CD8-positive, alpha-beta memory T cell (primary cell): ENCODE measurements at regions not wholly inside any gene's neighbourhood (a gene's known extent, or its start where the extent isn't known, plus 50 kb on each side); places are given as distances from the start of the nearest gene placed in this dataset.

Experiments used
- CTCF ChIA-PET: fragments of 350-600 bp; sonication (Branson Sonifier 250); formaldehyde crosslinking; loops from one replicate; lab custom pipeline; 2021; ENCODE audit warnings: antibody characterized with exemption; lab: Charles Lee
- POLR2A ChIA-PET: fragments of 350-600 bp; sonication (Branson Sonifier 250); formaldehyde crosslinking; loops from one replicate; lab custom pipeline; 2021; ENCODE audit warnings: antibody characterized with exemption; lab: Charles Lee
- DNase-seq, 5 donors: peaks; one replicate each; pipeline versions ENCODE4 v3.0.0 to v3.0.0-alpha.2; 2020 to 2022; ENCODE audit warnings: mixed read lengths in 1 of 5
- H3K27ac ChIP-seq: one replicate; pipeline ENCODE4 v1.7.0; 2013; ENCODE audit warnings: low read depth, mild to moderate bottlenecking, low read length, moderate library complexity
- H3K27me3 ChIP-seq: 2 replicates; pipeline ENCODE4 v1.7.0; 2013; ENCODE audit warnings: low read length, mild to moderate bottlenecking; ENCODE audit not compliant: insufficient read depth, poor library complexity, severe bottlenecking
- H3K36me3 ChIP-seq: 2 replicates; pipeline ENCODE4 v1.7.0; 2013; ENCODE audit warnings: mild to moderate bottlenecking, low read length, moderate library complexity; ENCODE audit not compliant: insufficient read depth
- H3K4me1 ChIP-seq: 2 replicates; pipeline ENCODE4 v1.7.0; 2013; ENCODE audit warnings: mild to moderate bottlenecking, low read length, moderate library complexity; ENCODE audit not compliant: insufficient read depth
- H3K4me3 ChIP-seq: 2 replicates; pipeline ENCODE4 v1.7.0; 2013; ENCODE audit warnings: mild to moderate bottlenecking, low read length
- H3K9me3 ChIP-seq: 2 replicates; pipeline ENCODE4 v1.7.0; 2013; ENCODE audit warnings: mild to moderate bottlenecking, low read length
- H3K27ac Mint-ChIP-seq, 8 donors: one replicate each; pipeline ENCODE4 v1.8.0; 2020 to 2021; ENCODE audit warnings: mixed read lengths in 8 of 8, mild to moderate bottlenecking in 6 of 8, inconsistent platforms in 3 of 8, moderate library complexity in 3 of 8
- H3K27me3 Mint-ChIP-seq, 2 donors: one replicate each; pipeline ENCODE4 v1.8.0; 2020 to 2021; ENCODE audit warnings: mixed read lengths in 2 of 2, mild to moderate bottlenecking in 1 of 2, moderate library complexity in 1 of 2
- H3K36me3 Mint-ChIP-seq, 3 donors: one replicate each; pipeline ENCODE4 v1.8.0; 2020 to 2021; ENCODE audit warnings: mixed read lengths in 3 of 3, inconsistent platforms in 1 of 3, mild to moderate bottlenecking in 1 of 3
- H3K4me1 Mint-ChIP-seq, 3 donors: one replicate each; pipeline ENCODE4 v1.8.0; 2020 to 2021; ENCODE audit warnings: mixed read lengths in 3 of 3, inconsistent platforms in 1 of 3, mild to moderate bottlenecking in 1 of 3
- H3K4me3 Mint-ChIP-seq, 7 donors: one replicate each; pipeline ENCODE4 v1.8.0; 2020 to 2021; ENCODE audit warnings: mixed read lengths in 7 of 7, mild to moderate bottlenecking in 6 of 7, moderate library complexity in 4 of 7, inconsistent platforms in 2 of 7
- H3K9me3 Mint-ChIP-seq, 5 donors: one replicate each; pipeline ENCODE4 v1.8.0; 2020 to 2022; ENCODE audit warnings: mixed read lengths in 5 of 5, mild to moderate bottlenecking in 3 of 5, moderate library complexity in 2 of 5, inconsistent platforms in 1 of 5

- no peak overlapping the region for H3K4me3 ChIP-seq
- CTCF ChIA-PET, result no interaction called here
- Mint-ChIP-seq H3K27ac (no peak overlapping the region), H3K27me3 (peaks cover 0 to 6% of the 10 kb centered on the region in 2 donors), H3K36me3 (no peaks in the 10 kb centered on the region), H3K9me3 (peaks cover 0 to 2% (median 0%) of the 10 kb centered on the region in 5 donors), H3K4me1 (no peaks in the 10 kb centered on the region), H3K4me3 (no peak overlapping the region)
- no peaks in the 10 kb centered on the region for H3K4me1 ChIP-seq
- POLR2A ChIA-PET, result no interaction called here
- no peaks in the 10 kb centered on the region for H3K9me3 ChIP-seq
- H3K36me3 ChIP-seq, result no peaks in the 10 kb centered on the region
- no peak overlapping the region for H3K27ac ChIP-seq
- H3K27me3 ChIP-seq, result no peaks in the 10 kb centered on the region
- DNase-seq, result no peak
These were observed 283.0 kb upstream of the PLXNA2 start for GRCh38 chr1:208527156-208527555.

- no peaks in the 10 kb centered on the region for H3K36me3 Mint-ChIP-seq
- no peak overlapping the region for H3K4me3 ChIP-seq
- H3K4me1 ChIP-seq, result no peaks in the 10 kb centered on the region
- H3K9me3 Mint-ChIP-seq, result peaks cover 0 to 2% (median 0%) of the 10 kb centered on the region in 5 donors
- H3K27me3 Mint-ChIP-seq, result peaks cover 1 to 6% of the 10 kb centered on the region in 2 donors
- H3K36me3 ChIP-seq, result no peaks in the 10 kb centered on the region
- no peaks in the 10 kb centered on the region for H3K27me3 ChIP-seq
- CTCF ChIA-PET, result no interaction called here
- H3K27ac ChIP-seq, result no peak overlapping the region
- no peaks in the 10 kb centered on the region for H3K9me3 ChIP-seq
- H3K4me1 Mint-ChIP-seq, result no peaks in the 10 kb centered on the region
- no peak for DNase-seq
- POLR2A ChIA-PET, result no interaction called here
- H3K27ac Mint-ChIP-seq, result no peak overlapping the region
- no peak overlapping the region for H3K4me3 Mint-ChIP-seq
These were observed 284.5 kb upstream of the PLXNA2 start for GRCh38 chr1:208528578-208529240.

GRCh38 chr1:208531003-208531750 lies 287.0 kb upstream of the PLXNA2 start:
- Mint-ChIP-seq H3K9me3 (peaks cover 0 to 2% (median 0%) of the 10 kb centered on the region in 5 donors), H3K4me1 (no peaks in the 10 kb centered on the region), H3K4me3 (no peak overlapping the region), H3K27me3 (peaks cover 3 to 6% of the 10 kb centered on the region in 2 donors), H3K27ac (no peak overlapping the region), H3K36me3 (no peaks in the 10 kb centered on the region)
- no peaks in the 10 kb centered on the region for H3K36me3 ChIP-seq
- H3K27ac ChIP-seq, result no peak overlapping the region
- CTCF ChIA-PET, result no interaction called here
- no peaks in the 10 kb centered on the region for H3K4me1 ChIP-seq
- H3K27me3 ChIP-seq, result no peaks in the 10 kb centered on the region
- POLR2A ChIA-PET, result no interaction called here
- H3K4me3 ChIP-seq, result no peak overlapping the region
- H3K9me3 ChIP-seq, result no peaks in the 10 kb centered on the region
- no peak for DNase-seq

- no peak overlapping the region for H3K27ac Mint-ChIP-seq
- Histone ChIP-seq H3K9me3 (no peaks in the 10 kb centered on the region), H3K4me1 (no peaks in the 10 kb centered on the region), H3K27me3 (no peaks in the 10 kb centered on the region), H3K4me3 (no peak overlapping the region), H3K36me3 (no peaks in the 10 kb centered on the region), H3K27ac (no peak overlapping the region)
- no peak for DNase-seq
- peaks cover 6 to 7% of the 10 kb centered on the region in 2 donors for H3K27me3 Mint-ChIP-seq
- no peaks in the 10 kb centered on the region for H3K36me3 Mint-ChIP-seq
- no peaks in the 10 kb centered on the region for H3K4me1 Mint-ChIP-seq
- H3K9me3 Mint-ChIP-seq, result no peaks in the 10 kb centered on the region
- CTCF ChIA-PET, result no interaction called here
- no peak overlapping the region for H3K4me3 Mint-ChIP-seq
- POLR2A ChIA-PET, result no interaction called here
These were observed 289.8 kb upstream of the PLXNA2 start for GRCh38 chr1:208533746-208534598.

- Histone ChIP-seq H3K27ac (no peak overlapping the region), H3K9me3 (no peaks in the 10 kb centered on the region), H3K4me1 (no peaks in the 10 kb centered on the region), H3K27me3 (no peaks in the 10 kb centered on the region), H3K4me3 (no peak overlapping the region), H3K36me3 (no peaks in the 10 kb centered on the region)
- Mint-ChIP-seq H3K4me1 (peaks cover 0 to 2% (median 0%) of the 10 kb centered on the region in 3 donors), H3K36me3 (no peaks in the 10 kb centered on the region), H3K9me3 (no peaks in the 10 kb centered on the region), H3K27ac (no peak overlapping the region), H3K27me3 (peaks cover 3 to 7% of the 10 kb centered on the region in 2 donors), H3K4me3 (no peak overlapping the region)
- CTCF ChIA-PET, result no interaction called here
- no peak for DNase-seq
- POLR2A ChIA-PET, result no interaction called here
These were observed 290.4 kb upstream of the PLXNA2 start for GRCh38 chr1:208534599-208534897.

- H3K27me3 ChIP-seq, result no peaks in the 10 kb centered on the region
- H3K9me3 ChIP-seq, result no peaks in the 10 kb centered on the region
- H3K4me3 Mint-ChIP-seq, result no peak overlapping the region
- peaks cover 0 to 3% (median 0%) of the 10 kb centered on the region in 3 donors for H3K4me1 Mint-ChIP-seq
- no peaks in the 10 kb centered on the region for H3K4me1 ChIP-seq
- H3K9me3 Mint-ChIP-seq, result no peaks in the 10 kb centered on the region
- H3K27me3 Mint-ChIP-seq, result peaks cover 3 to 7% of the 10 kb centered on the region in 2 donors
- CTCF ChIA-PET, result no interaction called here
- no peak overlapping the region for H3K27ac ChIP-seq
- H3K27ac Mint-ChIP-seq, result no peak overlapping the region
- H3K4me3 ChIP-seq, result no peak overlapping the region
- H3K36me3 Mint-ChIP-seq, result no peaks in the 10 kb centered on the region
- POLR2A ChIA-PET, result no interaction called here
- no peak for DNase-seq
- H3K36me3 ChIP-seq, result no peaks in the 10 kb centered on the region
These were observed 290.8 kb upstream of the PLXNA2 start for GRCh38 chr1:208534979-208535378.

- Mint-ChIP-seq H3K9me3 (no peaks in the 10 kb centered on the region), H3K4me3 (no peak overlapping the region), H3K27ac (no peak overlapping the region), H3K36me3 (no peaks in the 10 kb centered on the region), H3K27me3 (peaks cover 3 to 7% of the 10 kb centered on the region in 2 donors), H3K4me1 (peaks cover 0 to 3% (median 0%) of the 10 kb centered on the region in 3 donors)
- H3K36me3 ChIP-seq, result no peaks in the 10 kb centered on the region
- H3K27me3 ChIP-seq, result no peaks in the 10 kb centered on the region
- H3K27ac ChIP-seq, result no peak overlapping the region
- no peak for DNase-seq
- no peak overlapping the region for H3K4me3 ChIP-seq
- CTCF ChIA-PET, result no interaction called here
- H3K9me3 ChIP-seq, result no peaks in the 10 kb centered on the region
- H3K4me1 ChIP-seq, result no peaks in the 10 kb centered on the region
- POLR2A ChIA-PET, result no interaction called here
These were observed 291.3 kb upstream of the PLXNA2 start for GRCh38 chr1:208535511-208535910.

GRCh38 chr1:208536212-208536611 lies 292.0 kb upstream of the PLXNA2 start:
- no peaks in the 10 kb centered on the region for H3K36me3 ChIP-seq
- H3K27ac ChIP-seq, result no peak overlapping the region
- peaks cover 0 to 7% (median under 1%) of the 10 kb centered on the region in 3 donors for H3K4me1 Mint-ChIP-seq
- CTCF ChIA-PET, result no interaction called here
- peaks cover 3 to 7% of the 10 kb centered on the region in 2 donors for H3K27me3 Mint-ChIP-seq
- H3K4me3 ChIP-seq, result no peak overlapping the region
- no peaks in the 10 kb centered on the region for H3K27me3 ChIP-seq
- no peaks in the 10 kb centered on the region for H3K9me3 Mint-ChIP-seq
- H3K9me3 ChIP-seq, result no peaks in the 10 kb centered on the region
- POLR2A ChIA-PET, result no interaction called here
- no peaks in the 10 kb centered on the region for H3K36me3 Mint-ChIP-seq
- no peak overlapping the region for H3K4me3 Mint-ChIP-seq
- DNase-seq, result no peak
- no peaks in the 10 kb centered on the region for H3K4me1 ChIP-seq
- peak overlapping the region in 1 of 8 donors; percentile 23 for H3K27ac Mint-ChIP-seq
